K562 (cell line): ENCODE measurements at regions not wholly inside any gene's neighbourhood (a gene's known extent, or its start where the extent isn't known, plus 50 kb on each side); places are given as distances from the start of the nearest gene placed in this dataset.

Source experiments
- ATAC-seq: fragments of 200-7000 bp; cut with Tn5 transposase; 3 replicates; pipeline ENCODE4 v1.9.1; 2020; ENCODE audit warnings: moderate library complexity
- BruUV-seq: library from RNA; stranded (reverse); fragments of 400-500 nt; replicated peaks from 2 replicates; lab custom pipeline; 2021; lab: Mats Ljungman, UMichigan
- CTCF ChIA-PET: fragments of 300-600 bp; formaldehyde crosslinking; extraction: SDS; loops from one replicate; lab custom pipeline; 2021; ENCODE audit warnings: low intra/inter-chr PET ratio; lab: Yijun Ruan, JAX
- POLR2A ChIA-PET: fragments of 300-600, 350-650 bp; sonication (Branson Sonifier 250); formaldehyde crosslinking; extraction: SDS; loops from one replicate; lab custom pipeline; 2021; ENCODE audit warnings: antibody characterized with exemption, inconsistent platforms; lab: Yijun Ruan, JAX
- DNase-seq, 4 experiments: peaks; one replicate each; pipeline versions ENCODE4 v3.0.0 to v3.0.0-alpha.2; 2011 to 2018; ENCODE audit warnings: low spot score in 3 of 4, mixed read lengths in 3 of 4; ENCODE audit errors: extremely low read depth in 1 of 4
- FAIRE-seq: peaks from 2 replicates; lab custom pipeline; 2011; peaks lifted over from hg19 to GRCh38; lab: Jason Lieb, UNC
- H2AFZ ChIP-seq: 2 replicates; pipeline ENCODE4 v1.6.0; 2011; ENCODE audit warnings: low read depth, low read length, control low read depth, inconsistent platforms
- H3K27ac ChIP-seq: fragments of 200-600 bp; 3 replicates; pipeline ENCODE4 v1.8.0; 2011; ENCODE audit warnings: low read depth, mild to moderate bottlenecking, control low read depth, inconsistent platforms, low read length, moderate library complexity, mixed read lengths; ENCODE audit errors: extremely low read depth
- H3K27me3 ChIP-seq, 2 experiments: fragments of 300-600 bp in 1 of 2; 2 replicates in 1 of 2; 3 replicates in 1 of 2; pipeline versions ENCODE4 v1.6.0 to v1.8.0; 2011; ENCODE audit warnings: inconsistent platforms in 2 of 2, low read length in 2 of 2, mild to moderate bottlenecking in 1 of 2, mixed read lengths in 1 of 2, moderate library complexity in 1 of 2; ENCODE audit not compliant: control insufficient read depth in 2 of 2, insufficient read depth in 2 of 2
- H3K36me3 ChIP-seq: fragments of 300-600 bp; 3 replicates; pipeline ENCODE4 v1.8.0; 2011; ENCODE audit warnings: mild to moderate bottlenecking, low read length, inconsistent platforms; ENCODE audit not compliant: control insufficient read depth, insufficient read depth
- H3K4me1 ChIP-seq, 2 experiments: fragments of 200-600 bp in 1 of 2; replicated peaks in 1 of 2; 2 replicates in 1 of 2; 3 replicates in 1 of 2; pipeline versions ENCODE4 v1.5.1 to v1.8.0; 2011; ENCODE audit warnings: inconsistent platforms in 2 of 2, low read length in 2 of 2, mild to moderate bottlenecking in 1 of 2, mixed read lengths in 1 of 2, moderate library complexity in 1 of 2; ENCODE audit not compliant: control insufficient read depth in 2 of 2, insufficient read depth in 2 of 2
- H3K4me2 ChIP-seq: 2 replicates; pipeline ENCODE4 v1.6.1; 2011; ENCODE audit warnings: low read length, control low read depth, inconsistent platforms, mixed read lengths; ENCODE audit not compliant: insufficient read depth
- H3K4me3 ChIP-seq: fragments of 200-600 bp; sonication (generic), shearing (Covaris generic); 2 replicates; pipeline ENCODE4 v1.5.1; 2016; ENCODE audit warnings: control low read depth, inconsistent platforms
- H3K79me2 ChIP-seq: fragments of 200-600 bp; 3 replicates; pipeline ENCODE4 v1.8.0; 2011; ENCODE audit warnings: low read length, inconsistent platforms; ENCODE audit not compliant: control insufficient read depth, insufficient read depth
- H3K9ac ChIP-seq, 2 experiments: 2 replicates each; pipeline versions ENCODE4 v1.6.0 to v1.6.1; 2011; ENCODE audit warnings: low read depth in 2 of 2, low read length in 2 of 2, control low read depth in 1 of 2, inconsistent platforms in 1 of 2, mild to moderate bottlenecking in 1 of 2, mixed read lengths in 1 of 2; ENCODE audit not compliant: insufficient read depth in 1 of 2
- H3K9me1 ChIP-seq: one replicate; pipeline ENCODE4 v1.6.0; 2011; ENCODE audit warnings: inconsistent platforms, mild to moderate bottlenecking, low read length, moderate library complexity; ENCODE audit not compliant: control insufficient read depth, insufficient read depth
- H3K9me3 ChIP-seq: replicated peaks from 2 replicates; pipeline ENCODE4 v1.5.1; 2011; ENCODE audit warnings: low read depth, low read length, inconsistent platforms; ENCODE audit not compliant: control insufficient read depth, insufficient read depth
- H4K20me1 ChIP-seq: replicated peaks from 2 replicates; pipeline ENCODE4 v1.6.1; 2011; ENCODE audit warnings: low read length, inconsistent platforms, mixed read lengths; ENCODE audit not compliant: control insufficient read depth, insufficient read depth
- TBL1XR1 ChIP-seq, 2 experiments: IDR thresholded peaks; 2 replicates each; pipeline ENCODE4 v1.6.1; 2012; ENCODE audit warnings: improper control_type of control experiment in 2 of 2, low read length in 2 of 2, mild to moderate bottlenecking in 1 of 2
- TSC22D4 ChIP-seq: fragments of 450-650 bp; IDR thresholded peaks from 2 replicates; pipeline ENCODE4 v1.6.1; 2016; ENCODE audit warnings: missing genetic modification characterization, missing biosample characterization, control low read depth
- ZNF239 ChIP-seq: fragments of 250-450 bp; sonication (Bioruptor Pico); IDR thresholded peaks from 2 replicates; pipeline ENCODE4 v1.4.0; 2020; ENCODE audit warnings: mild to moderate bottlenecking
- ZNF589 ChIP-seq: fragments of 200-800 bp; sonication (Bioruptor generic); IDR thresholded peaks from 2 replicates; pipeline ENCODE4 v1.6.1; 2016; ENCODE audit warnings: low read depth, missing genetic modification characterization, missing compliant biosample characterization
- WGBS: fragments of 100-300 bp; shearing (Covaris generic); methylation state at CpG from one replicate; pipeline ENCODE4 v1.1.6; 2016; ENCODE audit warnings: low coverage, mixed read lengths; ENCODE audit not compliant: insufficient coverage; ENCODE audit errors: missing lambda C conversion rate; 5-methylcytosine and 5-hydroxymethylcytosine counted together
- in situ Hi-C: fragments of 300-500 bp; cut with MboI; formaldehyde crosslinking; loops from 4 replicates; pipeline ENCODE4 v1.15.0; 2018; ENCODE audit warnings: inconsistent platforms, mixed read lengths
- intact Hi-C: fragments of 100-400 bp; cut with micrococcal nuclease; formaldehyde crosslinking; loops from 2 replicates; pipeline ENCODE4 v1.14.2; 2022
- TF ChIP-seq, protein P1 (sequence below), 2 experiments: IDR thresholded peaks; 2 replicates each; pipeline ENCODE4 v1.6.1; 2011; ENCODE audit warnings: borderline replicate concordance in 1 of 2, control low read depth in 1 of 2, low read depth in 1 of 2, low read length in 1 of 2, mild to moderate bottlenecking in 1 of 2, mixed read lengths in 1 of 2, moderate library complexity in 1 of 2; ENCODE audit not compliant: insufficient read depth in 1 of 2, insufficient read length in 1 of 2, poor library complexity in 1 of 2, severe bottlenecking in 1 of 2; ENCODE audit errors: extremely low read depth in 1 of 2
- TF ChIP-seq, protein P2 (sequence below): fragments of 450-650 bp; IDR thresholded peaks from 2 replicates; pipeline ENCODE4 v1.6.1; 2018; ENCODE audit warnings: mild to moderate bottlenecking, low read depth; ENCODE audit not compliant: partially characterized antibody
- TF ChIP-seq, protein P3 (sequence below), 2 experiments: fragments of 450-650 bp in 1 of 2; sonication (generic) in 1 of 2; formaldehyde crosslinking; conservative IDR thresholded peaks; 2 replicates each; pipeline versions ENCODE4 v1.4.0 to v1.8.1; 2020 to 2022; ENCODE audit warnings: mild to moderate bottlenecking in 1 of 2, missing genetic modification reagents in 1 of 2

DNA sequence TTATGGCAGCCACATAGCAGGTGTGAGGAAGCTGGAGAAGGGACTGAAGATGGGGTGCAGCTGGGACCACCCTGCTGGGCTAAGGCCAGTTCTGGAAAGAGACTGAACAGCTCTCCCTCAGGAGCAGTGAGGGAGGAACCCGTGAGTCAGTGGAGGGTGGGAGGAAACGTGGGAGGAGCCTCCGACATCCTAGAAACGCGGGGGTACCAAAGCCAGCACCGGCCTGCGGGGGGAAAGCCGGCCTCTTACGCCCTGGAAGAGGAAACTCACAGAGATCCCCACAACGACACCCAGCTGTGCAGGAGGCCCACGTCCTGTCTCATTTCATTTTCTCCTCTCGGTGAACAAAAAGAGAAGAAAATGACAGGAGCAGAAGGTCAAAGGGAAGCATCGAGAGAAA lies 185.8 kb upstream of the IRX4 start:
- BruUV-seq: no TSS peak
- intact Hi-C loops: no loop called here
- ATAC-seq: no peak

DNA sequence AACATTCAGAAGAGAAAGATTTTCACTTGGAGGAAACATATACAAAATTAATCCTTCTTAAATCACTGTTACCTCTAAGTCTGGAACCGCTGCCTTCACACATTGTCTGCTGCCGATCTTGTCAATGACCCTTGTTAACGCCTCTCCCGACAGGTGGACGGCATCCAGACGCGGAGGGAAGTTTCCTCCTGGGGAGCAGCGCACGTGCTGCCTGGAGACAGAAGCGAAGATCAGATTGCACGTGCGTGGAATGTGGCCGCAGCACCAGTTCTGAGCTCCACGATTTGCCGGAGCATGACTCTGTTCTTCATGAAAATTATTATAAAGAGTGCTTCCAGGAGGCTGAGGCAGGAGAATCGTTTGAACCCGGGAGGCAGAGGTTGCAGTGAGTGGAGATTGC lies 183.6 kb upstream of the IRX4 start:
- WGBS: 3% methylated on average over 17 of the region's 17 CpGs
- in situ Hi-C loops: no loop called here
- ChIA-PET CTCF (no interaction called here), POLR2A (interaction anchor here (0.5 to 0.6 kb wide), 2 partner anchors 15 to 55 kb away, joined by 3 read pairs; no protein-coding TSS in a partner anchor)
- Histone ChIP-seq H3K36me3 (no peaks in the 10 kb centered on the region), H3K27ac (no peak overlapping the region), H3K9me1 (no peaks in the 10 kb centered on the region), H3K4me2 (no peak overlapping the region), H2AFZ (no peak overlapping the region), H3K9me3 (no peaks in the 10 kb centered on the region), H3K4me3 (no peak overlapping the region), H3K9ac (no peak overlapping the region), H4K20me1 (no peaks in the 10 kb centered on the region; the same call in 1 of the 2 replicates)
- no TSS peak for BruUV-seq
- TF ChIP-seq, protein P1, sequence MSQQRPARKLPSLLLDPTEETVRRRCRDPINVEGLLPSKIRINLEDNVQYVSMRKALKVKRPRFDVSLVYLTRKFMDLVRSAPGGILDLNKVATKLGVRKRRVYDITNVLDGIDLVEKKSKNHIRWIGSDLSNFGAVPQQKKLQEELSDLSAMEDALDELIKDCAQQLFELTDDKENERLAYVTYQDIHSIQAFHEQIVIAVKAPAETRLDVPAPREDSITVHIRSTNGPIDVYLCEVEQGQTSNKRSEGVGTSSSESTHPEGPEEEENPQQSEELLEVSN (IDR thresholded peaks at IDR 0.05; ENCODE audit: borderline replicate concordance in 1 of 2, extremely low read depth in 1 of 2, insufficient read depth in 1 of 2, insufficient read length in 1 of 2, low read depth in 1 of 2, low read length in 1 of 2, poor library complexity in 1 of 2, severe bottlenecking in 1 of 2): peak in 1 of 2 experiments; percentile 41
- TF ChIP-seq, protein P2, sequence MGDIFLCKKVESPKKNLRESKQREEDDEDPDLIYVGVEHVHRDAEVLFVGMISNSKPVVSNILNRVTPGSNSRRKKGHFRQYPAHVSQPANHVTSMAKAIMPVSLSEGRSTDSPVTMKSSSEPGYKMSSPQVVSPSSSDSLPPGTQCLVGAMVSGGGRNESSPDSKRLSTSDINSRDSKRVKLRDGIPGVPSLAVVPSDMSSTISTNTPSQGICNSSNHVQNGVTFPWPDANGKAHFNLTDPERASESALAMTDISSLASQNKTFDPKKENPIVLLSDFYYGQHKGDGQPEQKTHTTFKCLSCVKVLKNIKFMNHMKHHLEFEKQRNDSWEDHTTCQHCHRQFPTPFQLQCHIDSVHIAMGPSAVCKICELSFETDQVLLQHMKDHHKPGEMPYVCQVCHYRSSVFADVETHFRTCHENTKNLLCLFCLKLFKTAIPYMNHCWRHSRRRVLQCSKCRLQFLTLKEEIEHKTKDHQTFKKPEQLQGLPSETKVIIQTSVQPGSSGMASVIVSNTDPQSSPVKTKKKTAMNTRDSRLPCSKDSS: no peak
- TF ChIP-seq ZNF239 (CRISPR knock-in tag): no peak
- TF ChIP-seq, all 486 proteins: peak for 1
- DNase-seq: no peak
- intact Hi-C loops: no loop called here
- Histone ChIP-seq H3K4me1 (no peaks in the 10 kb centered on the region), H3K27me3 (peaks cover 16 to 19% of the 10 kb centered on the region in 2 experiments), H3K79me2 (no peaks in the 10 kb centered on the region)
- FAIRE-seq: no peak
- ATAC-seq: no peak

More for the DNA sequence above, 185.8 kb upstream of the IRX4 start:
- Histone ChIP-seq H3K9me1 (no peaks in the 10 kb centered on the region), H3K4me2 (no peak overlapping the region), H3K36me3 (no peaks in the 10 kb centered on the region), H3K9ac (no peak overlapping the region), H3K4me3 (no peak overlapping the region), H3K4me1 (no peaks in the 10 kb centered on the region), H2AFZ (no peak overlapping the region), H4K20me1 (no peaks in the 10 kb centered on the region; the same call in 1 of the 2 replicates), H3K27me3 (peaks cover 16 to 19% of the 10 kb centered on the region in 2 experiments), H3K27ac (no peak overlapping the region), H3K79me2 (no peaks in the 10 kb centered on the region), H3K9me3 (no peaks in the 10 kb centered on the region)
- in situ Hi-C loops: no loop called here
- WGBS: 1% methylated on average over 13 of the region's 13 CpGs
- DNase-seq (no peak), FAIRE-seq (no peak)
- CTCF ChIA-PET: no interaction called here
- no peak for TF ChIP-seq ZNF589 (CRISPR knock-in tag)
- TF ChIP-seq TSC22D4 (tag): no peak
- TF ChIP-seq, protein P3, sequence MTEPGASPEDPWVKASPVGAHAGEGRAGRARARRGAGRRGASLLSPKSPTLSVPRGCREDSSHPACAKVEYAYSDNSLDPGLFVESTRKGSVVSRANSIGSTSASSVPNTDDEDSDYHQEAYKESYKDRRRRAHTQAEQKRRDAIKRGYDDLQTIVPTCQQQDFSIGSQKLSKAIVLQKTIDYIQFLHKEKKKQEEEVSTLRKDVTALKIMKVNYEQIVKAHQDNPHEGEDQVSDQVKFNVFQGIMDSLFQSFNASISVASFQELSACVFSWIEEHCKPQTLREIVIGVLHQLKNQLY (CRISPR knock-in tag; conservative IDR thresholded peaks at IDR 0.05): no peak
- TF ChIP-seq TBL1XR1 (IDR thresholded peaks at IDR 0.05; ENCODE audit: low read length in 2 of 2): no peak
- POLR2A ChIA-PET: no interaction called here
